ENCODE measurements at regions not wholly inside any gene's neighbourhood (a gene's known extent, or its start where the extent isn't known, plus 50 kb on each side); places are given as distances from the start of the nearest gene placed in this dataset.

DNA sequence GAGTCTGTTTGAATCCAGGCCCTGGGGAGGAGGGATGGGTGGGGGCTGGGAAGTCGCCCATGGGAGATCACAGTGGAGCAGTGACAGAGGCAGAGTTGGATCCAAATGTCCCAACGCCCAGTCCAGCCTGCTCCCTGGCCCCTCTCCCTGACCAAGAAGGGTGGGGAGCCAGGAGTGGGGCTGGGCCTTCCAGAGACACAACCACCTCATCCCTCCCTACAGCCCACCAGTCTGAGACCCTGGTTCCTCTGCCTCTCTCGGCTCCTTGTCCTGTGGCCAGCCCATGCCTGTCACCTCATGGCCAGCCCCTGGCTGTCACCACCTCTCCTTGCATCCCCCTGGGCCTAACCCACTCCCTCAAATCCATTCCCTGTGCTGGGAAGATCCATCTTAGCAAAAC lies 71.2 kb upstream of the PRR5 start:
- WGBS (ENCODE audit: insufficient coverage, low coverage, missing lambda C conversion rate): 0% methylated on average over 1 of the region's 3 CpGs
- Histone ChIP-seq H2AFZ (ENCODE audit: low read depth, low read length) (no peak overlapping the region), H3K4me3 (no peak overlapping the region), H3K9me3 (replicated peaks; ENCODE audit: control insufficient read depth, insufficient read depth, low read depth, low read length) (no peaks in the 10 kb centered on the region), H3K4me2 (ENCODE audit: insufficient read depth, low read length) (no peak overlapping the region), H3K79me2 (ENCODE audit: control insufficient read depth, insufficient read depth, low read length) (no peaks in the 10 kb centered on the region), H3K27me3 (ENCODE audit: control insufficient read depth in 2 of 2, insufficient read depth in 2 of 2, low read length in 2 of 2) (peaks cover 0 to 12% of the 10 kb centered on the region in 2 experiments; a peak in 4 of 5 replicates), H4K20me1 (replicated peaks; ENCODE audit: control insufficient read depth, insufficient read depth, low read length) (no peaks in the 10 kb centered on the region), H3K36me3 (ENCODE audit: control insufficient read depth, insufficient read depth, low read length) (no peaks in the 10 kb centered on the region), H3K27ac (ENCODE audit: extremely low read depth, low read depth, low read length) (no peak overlapping the region), H3K9me1 (ENCODE audit: control insufficient read depth, insufficient read depth, low read length) (no peaks in the 10 kb centered on the region), H3K4me1 (replicated peaks in 1 of 2; ENCODE audit: control insufficient read depth in 2 of 2, insufficient read depth in 2 of 2, low read length in 2 of 2) (no peaks in the 10 kb centered on the region; a peak in 2 of 5 replicates), H3K9ac (ENCODE audit: insufficient read depth in 1 of 2, low read depth in 2 of 2, low read length in 2 of 2) (no peak overlapping the region; a peak in 1 of 4 replicates)
- no peak for DNase-seq (ENCODE audit: extremely low read depth in 1 of 4, low spot score in 3 of 4)
- no peak for ATAC-seq
- ChIA-PET CTCF (ENCODE audit: low intra/inter-chr PET ratio) (no interaction called here), POLR2A (interaction anchor here (0.7 kb wide), 1 partner anchor 285 kb away, joined by 4 read pairs; no protein-coding TSS in a partner anchor)
- no peak for TF ChIP-seq MNT (conservative IDR thresholded peaks at IDR 0.05)
- TF ChIP-seq ZNF133 (CRISPR knock-in tag; IDR thresholded peaks at IDR 0.05): no peak
- no peak for TF ChIP-seq DEAF1 (CRISPR knock-in tag; IDR thresholded peaks at IDR 0.05)
- TF ChIP-seq ZNF444 (CRISPR knock-in tag; IDR thresholded peaks at IDR 0.05): no peak
- TF ChIP-seq ZBTB7A (IDR thresholded peaks at IDR 0.05; ENCODE audit: borderline replicate concordance, control insufficient read depth, low read depth, low read length): no peak
- TF ChIP-seq ZNF584 (CRISPR knock-in tag; IDR thresholded peaks at IDR 0.05; ENCODE audit: low read depth): no peak
- no peak for TF ChIP-seq FOXA1 (IDR thresholded peaks at IDR 0.05; ENCODE audit: borderline replicate concordance)
- in situ Hi-C loops (cut with MboI): no loop called here
- intact Hi-C loops (cut with micrococcal nuclease): no loop called here
- no peak for FAIRE-seq
- BruUV-seq (replicated peaks): no TSS peak

Data from K562 (cell line).